NCI-H2227 treated with DMSO at 0.1 percent for 48 hours (cell line): ENCODE measurements at regions not wholly inside any gene's neighbourhood (a gene's known extent, or its start where the extent isn't known, plus 50 kb on each side); places are given as distances from the start of the nearest gene placed in this dataset.
A peak's percentile ranks its signal among the peaks of the same experiment; 100 is the strongest.

Source experiments
- DNase-seq: peaks from one replicate; lab custom pipeline; 2025; lab: John Stamatoyannopoulos, UW

DNA sequence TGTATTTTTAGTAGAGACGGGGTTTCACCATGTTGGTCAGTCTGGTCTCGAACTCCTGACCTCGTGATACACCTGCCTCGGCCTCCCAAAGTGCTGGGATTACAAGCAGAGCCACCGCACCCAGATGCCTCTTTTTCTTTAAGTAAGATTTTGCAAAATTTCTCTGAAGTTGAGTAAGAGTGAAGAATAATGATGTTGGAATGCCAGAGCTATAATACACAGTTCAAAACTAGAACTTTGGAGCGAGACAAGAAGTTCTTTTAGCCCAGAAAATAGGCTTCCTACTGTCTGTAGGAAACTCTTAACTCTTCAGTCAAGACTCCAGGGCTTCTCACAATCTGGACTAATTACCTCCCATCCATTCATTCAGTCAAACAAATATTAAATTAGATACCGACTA, 51.4 kb downstream of the MARCHF4 start:
- no peak for DNase-seq

DNA sequence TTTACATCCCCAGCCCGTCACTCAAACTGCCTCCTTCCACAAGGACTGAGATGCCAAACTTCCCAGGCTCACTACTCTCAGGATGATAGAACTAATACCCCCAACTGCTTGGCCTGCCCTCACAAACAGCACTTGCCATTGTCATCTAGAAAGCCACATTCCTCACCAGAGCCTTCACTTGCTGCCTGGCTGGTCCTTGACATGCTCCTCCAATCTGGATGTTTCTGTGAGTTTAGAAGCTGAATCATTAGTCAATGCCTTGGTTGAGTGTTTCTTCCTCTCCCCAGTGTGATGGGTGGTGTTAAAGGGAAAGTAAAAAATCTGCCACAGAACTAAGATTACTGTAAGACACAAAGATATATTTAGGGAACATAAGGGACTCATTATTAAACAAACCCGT, 52.5 kb downstream of the MARCHF4 start:
- DNase-seq: no peak

DNA sequence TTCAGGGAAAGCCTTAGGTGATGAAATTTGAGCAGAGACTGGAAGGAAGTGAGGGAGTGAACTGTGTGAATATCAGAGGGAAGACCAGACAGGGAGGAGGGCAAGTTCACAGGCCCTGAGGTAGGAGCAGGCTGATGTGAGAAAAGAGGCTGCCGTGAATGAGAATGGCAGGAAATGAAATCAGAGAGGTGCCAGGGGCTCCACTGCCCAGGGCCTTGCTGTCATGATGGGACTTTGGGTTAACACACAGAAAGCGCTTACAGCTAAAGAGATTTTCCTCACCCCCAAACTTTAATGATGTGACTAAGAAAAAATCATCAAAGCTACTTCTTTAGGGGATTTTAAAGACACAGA, 53.8 kb downstream of the MARCHF4 start:
- DNase-seq: no peak

DNA sequence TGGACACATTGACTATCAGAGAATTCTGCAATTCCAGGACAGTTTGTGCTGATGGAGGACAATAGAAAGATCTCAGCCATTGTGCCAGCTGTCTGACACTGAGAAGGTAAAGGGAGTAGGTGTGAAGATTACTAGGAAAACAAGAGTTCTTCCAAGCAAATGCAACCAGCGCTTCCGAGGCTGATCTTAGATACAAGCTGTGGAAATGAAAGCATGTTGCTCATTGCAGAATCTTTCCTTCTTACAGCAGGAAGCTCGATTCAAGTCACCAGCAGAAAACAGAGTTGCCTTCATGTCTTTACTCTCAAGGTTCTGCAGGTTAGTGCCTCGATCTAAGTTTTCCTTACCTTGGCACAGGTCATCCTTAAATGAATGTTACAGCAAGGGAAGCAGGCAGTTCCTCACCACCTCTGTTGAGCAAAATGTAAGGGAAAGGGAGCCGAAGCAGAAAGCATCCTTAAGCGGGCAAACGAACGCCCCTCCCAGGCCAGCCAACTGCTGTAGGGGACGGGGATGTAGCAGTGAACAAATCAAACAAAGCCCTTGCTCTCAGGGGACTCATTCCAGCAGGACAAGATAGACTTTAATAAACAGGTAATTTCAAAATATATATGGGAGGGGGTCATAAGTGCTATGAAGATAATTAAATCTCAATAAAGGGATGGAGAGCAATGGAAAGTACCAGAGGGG, 54.3 kb downstream of the MARCHF4 start:
- DNase-seq: no peak

DNA sequence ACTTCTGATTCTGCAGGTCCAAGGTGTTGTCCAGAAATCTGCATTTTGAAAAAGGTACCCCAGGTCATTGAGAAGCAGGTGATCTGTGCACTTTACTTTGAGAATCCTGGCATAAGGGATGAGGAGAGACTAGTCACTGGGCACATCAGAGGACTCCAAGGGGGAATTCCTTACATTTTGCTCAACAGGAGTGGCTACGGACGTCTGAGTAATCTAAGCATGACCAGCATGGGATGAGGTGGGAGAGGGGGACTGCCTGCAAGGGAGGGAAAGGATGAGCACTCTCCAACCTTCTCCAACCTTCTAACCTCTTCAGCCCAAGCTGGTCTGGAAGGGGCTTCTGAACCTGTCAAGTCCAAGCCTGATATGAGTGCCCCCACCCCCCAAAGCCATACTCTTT, 55.5 kb downstream of the MARCHF4 start:
- no peak for DNase-seq

DNA sequence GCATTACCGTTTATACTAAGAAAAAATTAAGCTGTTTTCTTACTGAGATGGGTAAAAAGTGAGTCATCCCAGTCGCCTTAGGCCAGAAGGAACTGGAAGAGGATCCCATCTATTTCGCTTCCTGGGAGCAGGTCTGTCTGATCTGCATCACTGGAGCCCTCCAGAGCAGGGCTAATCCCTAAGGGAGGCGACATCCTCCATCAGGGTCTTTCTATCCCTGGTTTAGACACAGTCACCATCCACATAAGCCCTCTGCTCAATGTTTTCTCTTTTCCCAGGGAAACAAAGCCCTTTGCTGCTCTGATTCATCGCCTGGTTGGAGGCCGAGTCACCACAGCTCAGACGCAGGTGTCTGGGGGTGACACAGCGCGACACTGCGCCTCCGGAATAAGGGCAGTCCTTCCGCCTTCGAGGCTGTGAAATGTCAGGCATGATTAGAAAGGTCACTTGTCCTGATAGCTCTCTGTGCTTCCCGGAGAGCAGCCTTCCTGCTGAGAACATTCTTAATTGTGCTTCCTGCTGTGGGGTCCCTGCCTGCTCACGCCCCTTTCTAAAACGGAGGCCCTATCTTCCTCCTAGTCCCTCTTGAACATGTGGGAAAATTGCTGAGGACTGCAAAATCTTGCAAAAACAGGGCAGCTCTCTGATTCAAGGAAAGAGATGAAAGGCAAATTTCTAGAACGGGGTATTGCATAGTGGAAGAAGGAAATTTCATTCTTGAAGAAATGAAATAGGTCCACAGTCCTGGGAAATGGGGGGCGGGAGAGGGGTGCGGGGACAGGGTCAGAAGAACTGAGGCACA, 56.3 kb downstream of the MARCHF4 start:
- peak; percentile 64 for DNase-seq

DNA sequence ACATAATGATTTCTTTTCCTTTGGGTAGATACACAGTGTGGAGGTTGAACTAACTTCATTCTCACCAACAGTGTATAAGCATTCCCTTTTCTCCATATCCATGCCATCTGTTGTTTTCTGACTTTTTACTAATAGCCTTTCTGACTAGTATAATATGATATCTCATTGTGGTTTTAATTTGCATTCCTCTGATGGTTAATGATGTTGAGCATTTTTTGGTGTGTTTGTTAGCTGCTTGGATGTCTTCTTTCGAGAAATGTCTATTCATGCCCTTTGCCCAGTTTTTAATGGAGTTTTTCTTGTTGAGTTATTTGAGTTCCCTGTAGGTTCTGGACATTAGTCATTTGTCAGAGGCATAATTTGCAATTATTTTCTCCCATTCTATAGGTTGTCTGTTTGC, 59.8 kb downstream of the MARCHF4 start:
- no peak for DNase-seq

DNA sequence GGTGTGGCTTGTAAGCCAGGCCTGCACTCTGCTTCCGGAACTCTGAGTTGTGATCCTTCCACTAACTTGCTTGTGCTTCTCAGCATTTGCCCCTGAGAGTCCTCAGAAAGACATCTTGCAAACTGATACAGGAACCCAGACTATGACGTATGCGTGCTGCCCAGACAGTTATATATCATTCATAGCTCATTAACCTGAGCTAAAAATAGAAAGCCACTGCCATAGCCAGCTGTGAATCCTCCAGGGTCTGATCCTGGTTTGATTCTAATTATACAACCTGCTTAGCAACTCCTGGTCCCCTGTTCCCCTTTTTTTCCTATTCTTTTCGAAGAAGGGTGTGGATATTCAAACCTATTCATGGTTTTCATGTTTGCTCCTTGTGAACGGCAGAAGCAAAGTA, 63.7 kb downstream of the MARCHF4 start:
- peak; percentile 62 for DNase-seq

DNA sequence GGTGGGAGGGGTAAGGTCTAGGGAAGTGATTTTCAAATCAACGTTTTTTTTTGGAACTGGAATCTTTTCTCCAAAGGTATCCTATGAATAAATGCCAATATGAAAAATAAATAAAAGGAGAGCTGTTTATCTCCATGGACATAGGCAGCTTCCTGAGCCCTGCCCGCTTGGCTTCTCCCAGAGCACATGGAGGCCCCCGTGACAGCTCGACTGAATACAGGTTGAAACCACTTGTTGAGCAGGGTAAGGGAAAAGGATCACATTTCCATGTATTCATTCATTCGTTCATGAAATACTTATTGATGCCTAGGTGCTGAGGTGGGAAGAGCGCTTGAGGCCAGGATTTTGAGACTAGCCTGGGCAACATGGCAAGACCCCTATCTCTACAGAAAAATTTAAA, 64.8 kb downstream of the MARCHF4 start:
- DNase-seq: no peak

DNA sequence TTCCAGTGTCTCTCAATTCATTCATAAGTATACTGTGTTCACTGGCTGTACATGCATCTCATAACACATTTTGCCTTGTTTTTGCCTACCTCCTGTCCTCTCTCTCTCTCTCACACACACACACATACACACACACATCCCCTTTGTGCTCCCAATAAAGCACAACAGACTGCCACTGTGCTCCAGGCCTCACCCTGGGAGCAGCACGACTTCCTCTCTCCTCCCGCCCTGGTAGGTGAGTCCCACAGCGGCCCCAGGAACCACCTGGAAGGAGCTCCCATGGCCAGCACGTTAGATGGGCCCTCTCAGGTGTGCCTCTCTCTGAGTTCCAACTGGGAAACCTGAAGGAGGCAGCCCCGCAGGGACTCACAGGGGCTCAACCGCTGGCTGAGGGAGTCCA, 65.4 kb downstream of the MARCHF4 start:
- DNase-seq: no peak

DNA sequence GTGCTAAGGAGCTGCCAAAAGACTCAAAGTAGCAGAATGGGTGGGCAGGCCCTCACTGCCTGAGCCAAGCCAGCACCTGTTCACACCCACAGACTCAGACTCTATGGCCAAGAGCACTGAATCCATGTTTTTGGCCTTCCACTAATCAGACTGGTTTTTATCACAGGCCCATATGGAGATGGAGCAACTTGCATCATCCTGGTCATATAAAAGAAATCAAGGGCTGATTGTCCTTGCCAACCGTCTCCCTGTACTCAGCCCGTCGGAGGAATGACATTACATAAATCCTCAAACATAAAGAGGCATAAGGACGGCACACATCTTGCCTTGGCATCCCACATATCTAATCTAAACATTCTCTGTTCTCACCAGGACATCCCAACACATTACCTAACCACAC, 66.7 kb downstream of the MARCHF4 start:
- no peak for DNase-seq

DNA sequence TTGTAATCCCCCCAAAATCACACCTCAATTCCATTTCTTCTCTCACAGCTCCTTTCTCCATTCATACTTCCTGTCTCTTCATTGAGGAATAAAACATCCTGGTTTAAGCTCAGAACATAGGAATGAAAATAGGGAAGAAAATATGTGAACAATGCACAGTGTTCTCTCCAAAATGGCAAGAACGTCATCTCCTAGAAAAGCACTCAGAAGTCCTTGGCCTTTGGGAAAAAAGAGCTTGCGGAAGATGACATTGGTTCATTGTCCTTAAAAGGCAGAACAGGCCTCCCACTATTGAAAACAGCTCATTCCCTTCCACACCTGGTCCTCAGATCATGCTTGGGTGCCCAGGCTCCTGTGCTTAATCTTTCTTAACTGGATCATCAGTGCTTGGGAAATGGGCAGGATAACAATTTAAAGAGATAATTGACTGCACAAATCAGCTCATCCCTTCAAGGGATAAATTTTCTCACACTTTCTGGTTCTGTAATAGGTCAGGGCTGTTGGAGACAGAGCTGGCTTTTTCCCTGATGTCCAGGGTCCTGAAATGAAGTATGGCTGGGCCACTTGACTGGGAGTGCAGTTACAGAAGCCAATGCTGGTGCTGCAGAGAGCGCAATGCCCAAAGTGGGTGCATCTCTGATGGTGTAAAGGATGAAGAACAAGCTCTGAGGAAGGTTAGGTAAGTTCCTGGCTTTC, 69.2 kb downstream of the MARCHF4 start:
- DNase-seq: no peak

DNA sequence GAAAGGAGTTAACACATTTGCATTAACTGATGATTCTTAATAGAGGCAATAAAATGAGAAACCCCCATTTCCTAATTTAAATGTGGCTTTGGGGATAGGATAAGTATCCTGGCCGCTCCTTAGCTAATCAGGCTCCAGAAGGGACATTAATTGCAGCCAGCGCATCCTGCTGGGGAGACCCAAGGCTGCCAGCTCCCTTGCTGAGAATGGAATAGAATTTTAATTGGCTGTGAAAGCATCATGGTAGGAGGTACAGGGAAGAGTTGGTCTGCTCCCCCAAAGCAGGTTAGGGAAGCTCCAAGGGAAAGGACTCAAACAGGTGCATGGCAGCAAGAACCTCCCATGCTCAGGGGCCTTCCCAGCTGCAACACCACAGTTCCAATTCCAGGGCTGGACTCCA, 71.4 kb downstream of the MARCHF4 start:
- no peak for DNase-seq

DNA sequence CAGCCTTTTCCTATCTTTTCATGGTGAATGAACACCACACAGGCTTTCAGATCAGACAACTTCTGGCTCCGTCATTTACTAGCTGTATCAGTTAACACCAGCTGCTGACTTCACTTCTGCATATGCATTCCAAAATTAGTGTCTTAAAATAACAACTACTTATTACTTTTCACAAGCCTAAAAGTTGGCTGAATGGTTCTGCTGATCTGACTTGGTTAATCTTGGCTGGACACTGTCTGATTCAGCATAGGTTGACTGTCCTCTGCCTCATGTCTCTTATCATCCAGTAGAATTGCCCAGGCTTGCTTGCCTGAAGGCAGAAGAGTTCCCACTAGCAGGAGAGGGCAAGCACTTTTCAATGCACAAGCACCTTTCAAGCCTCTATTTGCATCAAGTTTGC, 72.7 kb downstream of the MARCHF4 start:
- DNase-seq: no peak

DNA sequence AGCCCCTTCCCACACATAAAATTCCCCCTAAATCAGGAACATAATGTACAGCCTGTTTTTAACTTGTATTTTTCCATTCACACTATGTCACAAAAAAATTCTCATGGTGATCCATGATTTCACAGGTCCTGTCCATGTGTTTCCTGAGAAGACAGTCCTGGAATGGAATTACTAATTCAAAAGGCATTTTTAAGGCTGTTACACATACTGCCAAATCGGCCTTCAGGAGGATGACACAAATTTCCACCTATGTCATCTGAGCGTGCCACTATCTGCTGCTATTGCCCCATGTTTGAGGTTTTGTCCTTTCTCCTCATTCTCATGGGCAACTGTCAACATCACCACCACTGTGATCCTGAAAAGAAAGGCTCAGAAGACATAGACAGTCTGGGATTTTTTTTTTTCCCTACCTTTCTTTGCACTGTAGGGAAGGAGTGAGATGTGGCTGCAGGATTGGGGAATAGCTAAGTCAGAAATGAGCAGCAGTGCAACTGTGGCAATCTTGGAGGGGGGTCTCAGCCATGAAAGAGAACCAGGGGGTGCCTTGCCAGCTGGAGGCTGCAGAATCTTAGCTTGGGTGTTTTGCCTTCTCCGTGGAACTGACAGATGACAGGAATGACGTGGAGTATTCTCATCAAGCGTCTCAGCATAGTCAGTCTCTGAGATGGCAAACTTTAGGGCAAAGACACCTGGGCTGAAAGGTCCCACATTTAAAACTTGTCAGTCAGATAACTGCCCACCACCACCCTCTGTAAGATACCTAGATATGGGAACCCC, 73.4 kb downstream of the MARCHF4 start:
- DNase-seq: no peak

DNA sequence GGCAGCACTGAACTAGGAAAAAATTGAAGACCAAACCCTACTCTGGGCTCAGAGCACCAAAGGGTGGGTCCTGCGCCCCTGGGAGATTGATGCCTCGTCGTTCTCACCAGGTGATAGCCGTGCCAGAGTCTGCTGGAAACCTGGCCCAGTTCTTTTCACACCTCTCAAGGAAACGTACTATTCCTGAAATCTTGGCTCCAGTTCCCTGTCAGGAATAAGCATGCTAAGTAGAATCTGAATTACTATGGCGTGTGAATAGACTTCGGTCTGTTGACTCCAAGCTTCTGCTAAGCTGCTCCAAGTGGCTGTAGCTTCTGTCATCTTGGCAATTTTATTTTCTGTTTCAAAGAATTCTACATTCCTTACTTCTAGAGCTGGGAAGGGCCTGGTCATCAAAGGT, 75.4 kb downstream of the MARCHF4 start:
- no peak for DNase-seq

DNA sequence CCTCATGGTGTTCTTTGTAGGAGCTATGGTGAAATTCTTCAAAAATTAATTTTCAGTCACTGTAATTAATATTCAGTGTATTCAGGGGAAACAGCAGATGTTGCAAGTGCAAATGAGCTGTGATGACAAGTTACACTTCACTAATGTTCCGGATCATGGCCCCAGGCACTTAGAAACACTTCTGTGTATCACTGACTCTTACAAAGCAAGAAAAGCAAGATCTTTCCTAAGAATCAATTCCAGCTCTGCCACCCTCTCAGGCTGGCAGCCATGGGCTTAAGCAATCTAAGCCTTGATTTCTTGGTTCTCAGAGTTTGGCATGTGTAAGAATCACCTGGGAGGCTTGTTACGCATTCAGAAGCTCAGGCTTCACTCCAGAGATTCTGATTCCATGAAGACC, 78.0 kb downstream of the MARCHF4 start:
- no peak for DNase-seq

DNA sequence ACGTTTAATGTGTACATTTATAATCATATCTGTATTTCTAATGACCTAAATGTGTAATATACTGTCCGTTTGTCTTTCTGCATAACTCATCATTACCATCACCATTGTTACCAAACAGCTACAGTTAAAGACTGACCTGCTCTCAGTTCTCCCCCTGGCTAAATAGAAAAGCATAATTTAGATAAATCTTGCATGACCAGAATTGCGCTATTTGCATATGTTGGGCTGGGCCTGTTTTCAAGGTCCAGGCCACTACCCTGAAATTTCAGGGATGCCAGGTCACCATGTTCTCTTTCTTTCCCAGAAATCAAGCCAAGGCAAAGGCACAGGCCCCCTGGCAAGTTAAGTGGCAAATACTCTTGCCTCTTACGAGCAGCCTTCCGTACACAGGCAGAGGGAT, 78.4 kb downstream of the MARCHF4 start:
- no peak for DNase-seq

DNA sequence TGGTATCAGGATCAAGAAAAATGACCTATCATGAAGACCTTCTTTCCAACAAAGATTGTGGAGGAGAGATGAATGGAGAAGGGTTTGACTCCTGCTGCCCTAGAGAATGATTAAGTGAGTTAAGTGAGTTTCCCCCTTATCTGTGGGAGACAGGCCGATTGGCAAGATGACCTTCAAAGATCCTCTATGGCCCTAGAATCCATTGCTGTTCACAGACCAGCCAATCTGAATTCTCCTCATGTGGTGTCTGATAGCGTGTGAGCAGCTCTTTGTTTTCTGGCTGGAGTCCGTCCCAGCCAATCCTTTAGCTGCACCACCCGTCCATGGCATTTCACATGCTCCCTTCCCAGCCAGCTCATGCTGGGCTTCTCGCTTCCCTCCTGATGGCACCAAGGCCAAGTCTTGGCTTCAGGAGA, 79.4 kb downstream of the MARCHF4 start:
- no peak for DNase-seq

DNA sequence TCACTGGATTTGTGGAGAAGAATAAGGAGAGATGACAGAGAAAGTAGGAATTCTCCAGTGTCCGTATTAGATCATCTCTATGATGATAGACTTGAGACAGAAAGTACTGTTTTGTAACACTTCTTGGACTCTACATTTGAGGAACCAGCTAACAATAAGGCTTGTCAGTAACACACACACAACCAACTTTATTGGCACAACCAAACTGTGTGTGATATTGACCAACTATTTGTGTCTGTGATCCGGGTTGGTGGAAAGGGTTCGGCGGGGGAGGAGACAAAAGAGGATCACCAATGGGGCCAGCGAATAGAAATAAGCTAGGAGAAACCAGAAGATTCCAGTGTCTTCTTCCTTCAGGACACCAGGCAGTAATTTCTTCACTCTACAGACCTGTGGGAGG, 79.8 kb downstream of the MARCHF4 start:
- DNase-seq: no peak

DNA sequence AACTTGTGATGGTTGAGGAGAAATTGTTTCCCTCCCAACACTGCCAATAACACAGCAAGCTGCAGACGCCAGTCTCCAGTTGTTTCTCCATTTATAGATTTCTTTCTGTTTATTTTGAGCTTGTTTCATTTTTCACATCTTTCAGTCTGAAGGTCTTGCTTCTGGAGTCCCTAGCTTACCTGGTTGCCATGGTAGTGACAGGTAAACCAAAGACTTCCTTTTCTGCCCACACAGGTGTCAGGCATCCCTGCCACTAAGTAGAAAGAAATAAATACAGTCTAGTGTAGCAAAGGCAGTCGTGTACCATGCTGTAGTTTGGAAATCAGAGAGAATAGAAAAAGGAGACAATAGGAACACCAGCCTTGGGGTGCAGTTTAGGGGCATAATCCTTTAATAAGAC, 82.8 kb downstream of the MARCHF4 start:
- no peak for DNase-seq

DNA sequence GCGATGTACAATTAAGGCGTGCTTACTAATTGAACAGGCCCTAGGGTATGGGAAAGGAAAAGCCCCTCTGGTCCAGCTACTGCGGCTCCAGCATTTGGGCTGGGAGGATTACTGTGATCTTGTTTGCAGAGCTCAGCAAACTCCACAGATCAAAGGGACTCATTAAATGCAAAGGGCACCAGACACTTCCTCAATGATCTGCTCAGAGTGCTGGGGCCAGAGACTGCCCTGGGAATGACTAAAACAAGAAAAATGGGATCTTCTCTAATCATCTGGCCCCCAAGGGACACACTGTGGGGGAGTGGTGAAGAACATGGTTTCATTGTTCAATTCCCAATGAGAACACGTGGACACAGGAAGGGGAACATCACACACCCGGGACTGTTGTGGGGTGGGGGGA, 85.0 kb downstream of the MARCHF4 start:
- no peak for DNase-seq
